Breast epithelium (tissue), 3 donors: ENCODE measurements at regions not wholly inside any gene's neighbourhood (a gene's known extent, or its start where the extent isn't known, plus 50 kb on each side); places are given as distances from the start of the nearest gene placed in this dataset.

Source experiments
- CTCF ChIP-seq, 3 donors: fragments of 450-650 bp; IDR thresholded peaks; one replicate each; pipeline ENCODE4 v1.5.1; 2016 to 2017; ENCODE audit warnings: antibody characterized with exemption in 3 of 3, mild to moderate bottlenecking in 3 of 3, moderate library complexity in 3 of 3
- POLR2A ChIP-seq: fragments of 450-650 bp; IDR thresholded peaks from one replicate; pipeline ENCODE4 v1.6.1; 2016; ENCODE audit warnings: antibody characterized with exemption, mild to moderate bottlenecking, moderate library complexity
- POLR2AphosphoS5 ChIP-seq, 3 donors: sonication (generic); formaldehyde crosslinking; IDR thresholded peaks; one replicate each; pipeline ENCODE4 v1.6.1; 2017; ENCODE audit warnings: antibody characterized with exemption in 3 of 3

- TF ChIP-seq CTCF (IDR thresholded peaks at IDR 0.05) (no peak), POLR2A (no peak), POLR2AphosphoS5 (IDR thresholded peaks at IDR 0.05) (no peak)
Observed at GRCh38 chr22:48079505-48080290, 1317.2 kb downstream of the TBC1D22A start.
